ENCODE measurements at regions not wholly inside any gene's neighbourhood (a gene's known extent, or its start where the extent isn't known, plus 50 kb on each side); places are given as distances from the start of the nearest gene placed in this dataset.

DNA sequence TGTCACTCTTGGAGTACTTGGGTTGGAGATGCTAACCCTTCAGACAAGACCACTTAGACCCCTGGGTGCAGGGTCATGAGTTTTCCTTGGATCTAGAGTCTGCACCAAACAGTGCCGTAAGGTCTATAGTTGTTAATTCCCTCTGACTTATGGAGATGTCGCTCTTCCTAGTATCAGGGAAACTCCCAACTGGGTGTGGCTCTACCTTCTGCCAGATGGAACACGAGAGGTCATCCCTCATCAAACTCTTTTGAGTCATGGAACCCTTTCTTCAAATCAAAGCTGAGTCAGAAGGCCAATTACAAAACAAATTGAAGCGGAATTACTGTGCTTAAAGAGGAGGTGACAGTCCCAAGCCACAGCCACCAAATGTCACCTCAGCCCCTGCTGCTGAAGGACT, 514.9 kb upstream of the PROK2 start:
- DNase-seq (ENCODE audit: low read depth), result no peak

DNA sequence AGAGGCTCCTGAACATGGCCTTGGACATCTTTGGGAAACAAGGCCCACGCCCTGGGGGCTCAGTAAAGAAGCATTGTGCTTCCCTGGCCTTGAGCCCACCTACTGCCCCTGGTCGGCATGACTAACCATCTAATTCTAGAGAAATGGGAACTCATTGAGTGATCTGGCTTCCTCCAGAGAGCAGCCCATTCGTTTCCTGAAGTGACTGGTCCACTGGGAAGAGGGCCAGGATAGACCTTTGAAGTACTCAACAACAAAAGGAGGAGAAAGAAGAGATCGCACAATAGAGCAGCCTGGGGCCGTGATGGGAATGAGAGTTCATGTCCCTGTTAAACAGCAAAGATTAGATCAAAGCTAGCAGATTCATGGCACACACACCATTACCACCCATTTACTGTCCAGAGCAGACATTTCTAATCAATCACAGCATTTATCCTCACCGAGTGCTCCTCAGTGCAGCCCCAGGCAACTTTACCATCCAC, 514.4 kb upstream of the PROK2 start:
- DNase-seq (ENCODE audit: low read depth), result no peak

DNA sequence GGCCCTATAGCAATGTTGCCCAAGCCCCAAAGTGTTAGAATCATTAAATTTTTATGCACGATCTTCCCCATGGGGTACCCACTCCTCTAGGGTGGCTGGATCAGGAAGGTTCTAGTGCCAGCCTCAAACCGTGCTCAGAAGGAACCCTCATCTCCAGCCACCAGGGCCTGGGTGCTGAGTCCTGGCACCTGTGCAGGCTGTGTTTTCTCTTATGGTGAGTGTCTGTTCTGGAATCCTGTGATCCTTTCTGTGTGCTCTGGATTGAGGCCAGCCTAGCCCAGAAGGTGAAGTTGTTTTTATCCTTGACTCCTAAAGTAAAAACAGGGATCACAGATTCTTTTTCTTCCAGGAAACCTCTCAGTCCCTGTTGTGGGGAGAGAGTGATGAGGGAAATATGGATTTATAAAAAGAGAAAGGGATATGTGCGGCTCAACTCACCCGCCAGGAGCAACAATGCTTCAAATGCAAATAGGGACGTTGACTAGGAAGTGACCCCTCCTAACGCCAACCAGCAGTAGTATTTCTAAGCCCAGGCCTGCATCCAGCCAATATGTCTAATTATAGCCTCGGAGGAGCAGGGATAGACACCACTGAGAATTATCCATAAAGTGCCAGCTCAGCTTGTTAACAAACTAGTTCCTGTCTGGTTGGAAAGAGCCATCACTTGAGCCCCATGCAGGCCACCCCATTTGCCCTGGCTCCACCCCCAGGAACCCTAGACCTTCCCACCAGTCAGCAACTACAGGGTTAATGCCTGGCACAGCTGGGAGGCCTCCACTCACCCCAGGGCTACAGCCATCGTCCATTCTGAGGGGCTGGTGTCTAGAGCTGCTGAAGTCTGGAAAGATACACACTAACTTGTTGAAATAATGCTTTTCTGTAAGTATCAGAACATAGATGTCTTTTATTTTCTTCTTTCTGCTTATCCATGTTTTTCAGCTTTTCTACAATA, 513.5 kb upstream of the PROK2 start:
- DNase-seq (ENCODE audit: low read depth), result no peak

- no peak for DNase-seq (ENCODE audit: low read depth)
These were observed 512.5 kb upstream of the PROK2 start for GRCh38 chr3:72297481-72297880.

- DNase-seq (ENCODE audit: low read depth), result no peak
These were observed 511.6 kb upstream of the PROK2 start for GRCh38 chr3:72296477-72297111.

DNA sequence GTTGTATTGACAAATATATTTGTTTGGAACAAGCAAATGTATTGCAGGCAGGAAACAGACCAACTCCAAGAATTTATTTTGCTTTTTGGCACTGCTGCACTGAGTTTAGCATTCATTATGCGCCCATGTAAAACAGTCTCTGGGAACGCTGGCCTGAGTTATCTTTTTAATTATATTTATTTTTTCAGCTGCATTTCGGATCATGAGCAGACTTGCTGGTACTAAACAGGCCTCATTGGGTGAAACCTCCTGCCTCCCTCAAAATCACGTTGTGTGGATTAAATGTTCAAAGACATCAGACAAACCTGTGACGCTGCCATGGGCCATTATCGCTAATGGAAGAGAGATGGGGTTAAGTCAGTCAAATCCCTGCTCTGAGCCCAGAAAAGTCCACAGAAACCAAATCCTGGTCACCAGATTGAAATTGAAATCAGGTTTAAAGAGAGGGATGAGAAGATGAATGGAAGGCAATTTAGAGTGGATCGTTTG, 511.1 kb upstream of the PROK2 start:
- DNase-seq (ENCODE audit: low read depth), result no peak

GRCh38 chr3:72295276-72295961, 510.5 kb upstream of the PROK2 start:
- DNase-seq (ENCODE audit: low read depth), result no peak

GRCh38 chr3:72290859-72291638, 506.1 kb upstream of the PROK2 start:
- no peak for DNase-seq (ENCODE audit: low read depth)

GRCh38 chr3:72289692-72290071, 504.7 kb upstream of the PROK2 start:
- DNase-seq (ENCODE audit: low read depth), result no peak

GRCh38 chr3:72288955-72289691, 504.2 kb upstream of the PROK2 start:
- DNase-seq (ENCODE audit: low read depth), result no peak

GRCh38 chr3:72287956-72288355, 503.0 kb upstream of the PROK2 start:
- DNase-seq (ENCODE audit: low read depth), result no peak

- DNase-seq (ENCODE audit: low read depth), result no peak
These were observed 500.6 kb upstream of the PROK2 start for GRCh38 chr3:72285502-72285901.

DNA sequence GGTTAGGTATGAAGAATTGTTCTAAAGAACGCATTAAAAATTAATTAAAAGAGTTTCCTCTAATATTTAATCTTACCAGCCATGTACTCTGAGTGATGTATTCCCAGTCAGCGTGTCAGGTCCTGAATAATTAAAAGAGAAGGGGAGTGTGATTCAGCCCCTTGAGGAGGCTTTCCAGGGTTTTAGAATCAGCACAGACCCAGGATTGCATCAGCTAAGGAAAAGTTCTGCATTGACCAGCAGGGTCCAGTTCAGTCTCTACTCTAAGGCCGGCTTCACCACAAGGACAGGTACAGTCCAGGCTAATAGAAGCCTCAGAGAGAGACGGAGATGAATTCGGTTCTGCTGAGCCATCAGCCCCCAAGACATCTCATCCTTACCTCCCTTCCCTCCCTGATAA, 499.5 kb upstream of the PROK2 start:
- no peak for DNase-seq (ENCODE audit: low read depth)

DNA sequence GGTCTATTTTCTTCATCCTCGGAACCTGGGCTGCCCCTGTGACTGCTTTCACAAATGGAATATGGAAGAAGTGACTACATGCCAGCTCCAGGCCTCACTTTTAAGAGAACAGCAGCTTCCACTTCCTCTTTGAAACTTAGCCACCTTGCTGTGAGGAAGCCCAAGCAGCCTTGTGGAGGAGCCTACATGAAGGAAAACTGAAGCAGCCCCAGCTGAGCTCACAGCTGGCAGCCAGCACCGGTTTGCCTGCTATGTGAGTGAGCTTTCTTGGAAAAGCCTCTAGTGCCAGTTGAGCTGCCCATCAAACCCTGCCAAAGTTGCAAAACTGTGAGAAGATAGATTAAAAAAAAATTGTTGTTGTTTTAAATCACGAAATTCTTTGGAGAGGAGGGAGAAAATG, 498.0 kb upstream of the PROK2 start:
- DNase-seq (ENCODE audit: low read depth), result no peak

DNA sequence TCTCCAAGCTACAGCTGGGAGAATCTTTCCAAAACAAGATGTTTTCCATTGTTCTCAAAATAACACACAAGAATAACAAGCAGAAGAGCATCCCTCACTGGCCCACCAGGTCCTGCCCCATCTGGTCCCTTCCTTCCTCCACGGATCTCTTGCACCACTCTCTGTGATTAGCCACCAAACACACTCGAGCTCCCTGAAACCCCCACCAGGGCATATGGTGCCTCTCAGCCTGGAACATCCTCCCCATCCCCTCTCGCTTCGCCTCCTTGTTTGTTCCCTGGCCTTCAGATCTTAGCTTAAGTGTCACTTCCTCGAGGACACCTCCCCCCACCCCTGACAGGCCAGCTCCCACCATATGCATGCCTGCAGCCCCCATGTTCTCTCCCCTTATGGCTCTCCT, 496.6 kb upstream of the PROK2 start:
- no peak for DNase-seq (ENCODE audit: low read depth)

- DNase-seq (ENCODE audit: low read depth), result no peak
These were observed 495.9 kb upstream of the PROK2 start for GRCh38 chr3:72280876-72281275.

GRCh38 chr3:72279631-72280041, 494.7 kb upstream of the PROK2 start:
- no peak for DNase-seq (ENCODE audit: low read depth)

DNA sequence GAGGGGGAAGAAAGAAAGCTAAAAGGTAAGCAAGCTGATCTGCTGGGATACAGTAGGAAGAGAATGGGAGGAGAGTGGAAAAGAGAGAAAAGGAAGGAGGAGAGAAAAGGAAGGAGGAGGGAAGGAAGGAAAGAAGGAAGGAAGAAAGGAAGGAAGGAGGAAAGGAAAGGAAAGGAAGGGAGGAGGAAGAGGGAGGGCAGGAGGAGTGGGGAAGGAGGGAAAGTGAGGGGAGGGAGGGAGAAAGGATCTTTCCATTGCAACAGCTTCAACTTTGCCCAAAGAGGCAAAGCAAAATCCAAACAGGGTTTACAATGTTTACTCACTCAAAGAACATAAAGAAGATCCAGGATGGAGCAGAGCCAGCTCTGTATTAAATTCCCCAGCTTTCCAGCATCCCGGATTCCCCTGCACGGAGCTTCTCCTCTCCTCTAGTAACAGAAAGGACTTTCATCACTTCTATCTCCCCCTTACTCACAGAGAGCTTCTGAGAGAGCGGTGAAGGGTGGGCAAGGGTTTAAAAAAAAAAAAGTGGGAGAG, 494.2 kb upstream of the PROK2 start:
- no peak for DNase-seq (ENCODE audit: low read depth)

GRCh38 chr3:72278349-72279067, 493.6 kb upstream of the PROK2 start:
- no peak for DNase-seq (ENCODE audit: low read depth)

- DNase-seq (ENCODE audit: low read depth), result no peak
These were observed 492.8 kb upstream of the PROK2 start for GRCh38 chr3:72277710-72278109.
